HUES48 (cell line): ENCODE measurements at regions not wholly inside any gene's neighbourhood (a gene's known extent, or its start where the extent isn't known, plus 50 kb on each side); places are given as distances from the start of the nearest gene placed in this dataset.

ENCODE experiments used
- H3K27ac ChIP-seq: one replicate; pipeline ENCODE4 v1.7.0; 2013; ENCODE audit warnings: low read depth, low read length, inconsistent platforms
- H3K27me3 ChIP-seq: 2 replicates; pipeline ENCODE4 v1.6.1; 2013; ENCODE audit warnings: mild to moderate bottlenecking, low read length; ENCODE audit not compliant: control insufficient read depth, insufficient read depth
- H3K36me3 ChIP-seq: 2 replicates; pipeline ENCODE4 v1.6.1; 2013; ENCODE audit warnings: low read length; ENCODE audit not compliant: control insufficient read depth, insufficient read depth
- H3K4me1 ChIP-seq: 2 replicates; pipeline ENCODE4 v1.6.1; 2013; ENCODE audit warnings: mild to moderate bottlenecking, low read length; ENCODE audit not compliant: control insufficient read depth, insufficient read depth
- H3K4me3 ChIP-seq: 2 replicates; pipeline ENCODE4 v1.5.1; 2013; ENCODE audit warnings: mild to moderate bottlenecking, low read depth, low read length
- H3K9ac ChIP-seq: 2 replicates; pipeline ENCODE4 v1.6.1; 2013; ENCODE audit warnings: mild to moderate bottlenecking, low read depth, low read length, moderate library complexity
- H3K9me3 ChIP-seq: 2 replicates; pipeline ENCODE4 v1.6.1; 2013; ENCODE audit warnings: low read length; ENCODE audit not compliant: control insufficient read depth, insufficient read depth

DNA sequence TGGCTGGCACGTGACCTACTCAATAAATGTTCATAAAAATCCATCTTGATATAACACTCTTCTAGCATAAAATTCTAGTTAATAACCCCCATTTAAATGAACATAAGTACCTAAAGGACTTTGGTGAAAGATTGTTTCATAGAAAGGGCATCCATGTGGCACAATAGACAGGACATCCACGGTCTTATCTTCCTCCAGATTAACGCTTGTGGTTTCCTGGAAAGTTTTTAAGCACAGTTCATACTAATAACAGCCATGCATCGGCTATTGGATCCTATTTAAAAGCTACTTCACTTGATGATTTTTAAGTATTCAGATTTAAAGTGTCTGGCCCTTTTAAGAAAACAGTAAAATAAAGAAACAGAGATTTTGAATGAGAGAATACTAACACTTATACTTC is 288.3 kb downstream of the AHR start:
- no peaks in the 10 kb centered on the region for H3K4me1 ChIP-seq
- no peak overlapping the region for H3K9ac ChIP-seq
- H3K27ac ChIP-seq = no peak overlapping the region
- no peaks in the 10 kb centered on the region for H3K36me3 ChIP-seq
- H3K4me3 ChIP-seq = no peak overlapping the region
- H3K9me3 ChIP-seq = no peaks in the 10 kb centered on the region
- no peaks in the 10 kb centered on the region for H3K27me3 ChIP-seq

DNA sequence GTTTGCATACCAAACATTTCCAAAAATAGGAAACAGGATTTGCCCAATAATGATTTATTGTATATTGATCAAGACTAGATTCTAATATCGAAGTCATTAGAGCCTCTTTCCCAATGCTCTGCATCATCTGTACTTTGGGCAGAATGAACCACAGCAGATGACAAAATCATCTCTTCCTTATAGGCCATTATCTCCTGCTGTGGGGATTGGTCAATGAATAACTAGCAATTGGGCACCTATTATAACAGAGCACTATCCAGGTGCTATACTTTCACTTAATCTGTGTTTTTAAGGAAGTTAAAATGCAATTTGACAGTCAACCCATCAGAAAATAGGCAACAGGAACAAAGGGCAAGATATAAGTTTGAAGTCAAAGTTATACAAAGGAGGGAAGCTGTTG is 290.3 kb downstream of the AHR start:
- no peaks in the 10 kb centered on the region for H3K4me1 ChIP-seq
- no peak overlapping the region for H3K9ac ChIP-seq
- no peaks in the 10 kb centered on the region for H3K36me3 ChIP-seq
- no peak overlapping the region for H3K4me3 ChIP-seq
- H3K27ac ChIP-seq = no peak overlapping the region
- no peaks in the 10 kb centered on the region for H3K9me3 ChIP-seq
- H3K27me3 ChIP-seq = no peaks in the 10 kb centered on the region

DNA sequence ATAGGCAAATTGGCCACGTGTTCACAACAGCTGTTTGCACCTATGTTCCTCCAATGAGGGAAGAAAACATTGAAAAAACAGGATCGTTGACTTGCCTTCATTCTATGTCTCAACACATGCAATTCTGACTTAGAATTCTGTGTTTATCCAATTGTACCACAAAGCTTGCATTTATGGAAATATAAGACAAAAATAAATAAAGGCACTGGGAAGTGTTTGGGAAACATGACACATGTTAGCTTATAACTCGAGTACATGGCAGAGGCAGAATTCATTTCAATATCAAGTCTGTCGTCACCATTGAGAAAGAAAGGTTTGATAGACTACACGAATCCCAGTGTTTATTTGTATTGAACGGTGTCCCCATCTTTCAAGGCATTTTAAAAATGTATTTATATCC is 291.2 kb downstream of the AHR start:
- Histone ChIP-seq H3K9me3 (no peaks in the 10 kb centered on the region), H3K4me1 (no peaks in the 10 kb centered on the region), H3K9ac (no peak overlapping the region), H3K4me3 (no peak overlapping the region), H3K36me3 (no peaks in the 10 kb centered on the region), H3K27ac (no peak overlapping the region), H3K27me3 (no peaks in the 10 kb centered on the region)

- no peak overlapping the region for H3K27ac ChIP-seq
- no peaks in the 10 kb centered on the region for H3K36me3 ChIP-seq
- H3K4me3 ChIP-seq = no peak overlapping the region
- no peaks in the 10 kb centered on the region for H3K4me1 ChIP-seq
- H3K9ac ChIP-seq = no peak overlapping the region
- H3K9me3 ChIP-seq = no peaks in the 10 kb centered on the region
- no peaks in the 10 kb centered on the region for H3K27me3 ChIP-seq
Observed at GRCh38 chr7:17590221-17590620, 291.8 kb downstream of the AHR start.

GRCh38 chr7:17593819-17594419 is 295.5 kb downstream of the AHR start:
- no peak overlapping the region for H3K9ac ChIP-seq

DNA sequence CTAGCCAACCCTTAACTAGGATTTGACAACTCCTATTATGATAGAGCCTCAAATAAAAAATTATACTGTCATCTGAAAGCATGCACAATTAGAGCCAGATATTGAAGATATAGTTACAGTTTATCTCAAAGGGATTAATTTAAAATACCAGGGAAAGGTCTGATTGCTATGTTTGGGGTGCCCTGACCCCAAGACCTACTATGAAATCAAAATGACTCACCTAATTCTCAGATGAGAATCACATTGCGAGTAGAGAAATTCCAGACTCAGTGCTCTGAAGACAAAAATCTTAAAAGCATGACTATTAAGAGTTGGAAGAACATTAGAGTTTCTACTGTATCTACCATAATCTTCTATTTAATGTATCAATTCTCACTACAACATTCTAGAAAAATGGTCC is 297.1 kb downstream of the AHR start:
- no peaks in the 10 kb centered on the region for H3K4me1 ChIP-seq
- H3K27ac ChIP-seq = no peak overlapping the region
- no peak overlapping the region for H3K9ac ChIP-seq
- no peaks in the 10 kb centered on the region for H3K9me3 ChIP-seq
- H3K36me3 ChIP-seq = no peaks in the 10 kb centered on the region
- H3K4me3 ChIP-seq = no peak overlapping the region
- no peaks in the 10 kb centered on the region for H3K27me3 ChIP-seq

More at GRCh38 chr7:17593819-17594419, 295.5 kb downstream of the AHR start:
- no peaks in the 10 kb centered on the region for H3K27me3 ChIP-seq
- H3K27ac ChIP-seq = no peak overlapping the region
- H3K4me1 ChIP-seq = no peaks in the 10 kb centered on the region
- no peaks in the 10 kb centered on the region for H3K9me3 ChIP-seq
- H3K36me3 ChIP-seq = no peaks in the 10 kb centered on the region
- H3K4me3 ChIP-seq = no peak overlapping the region

DNA sequence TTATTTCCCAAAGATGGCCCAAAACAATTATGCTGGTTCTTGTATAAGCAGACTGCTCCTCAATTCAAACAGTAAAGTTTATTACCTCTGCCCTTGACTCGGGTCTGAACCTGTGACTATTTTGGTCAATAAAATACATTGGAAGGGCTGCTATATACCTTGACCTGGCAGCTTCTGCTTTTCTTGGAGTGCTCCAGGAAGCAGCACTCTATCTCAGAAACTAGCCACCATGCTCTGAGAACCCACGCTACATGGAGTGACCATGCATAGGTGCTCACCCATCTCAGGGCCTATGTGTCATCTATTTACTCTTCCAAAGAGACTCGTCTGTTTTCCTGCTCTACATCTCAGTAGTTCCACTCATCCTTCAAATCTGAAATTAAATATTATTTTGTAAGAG is 299.9 kb downstream of the AHR start:
- Histone ChIP-seq H3K4me1 (no peaks in the 10 kb centered on the region), H3K4me3 (no peak overlapping the region), H3K9me3 (no peaks in the 10 kb centered on the region), H3K9ac (no peak overlapping the region), H3K27me3 (no peaks in the 10 kb centered on the region), H3K27ac (no peak overlapping the region), H3K36me3 (no peaks in the 10 kb centered on the region)

DNA sequence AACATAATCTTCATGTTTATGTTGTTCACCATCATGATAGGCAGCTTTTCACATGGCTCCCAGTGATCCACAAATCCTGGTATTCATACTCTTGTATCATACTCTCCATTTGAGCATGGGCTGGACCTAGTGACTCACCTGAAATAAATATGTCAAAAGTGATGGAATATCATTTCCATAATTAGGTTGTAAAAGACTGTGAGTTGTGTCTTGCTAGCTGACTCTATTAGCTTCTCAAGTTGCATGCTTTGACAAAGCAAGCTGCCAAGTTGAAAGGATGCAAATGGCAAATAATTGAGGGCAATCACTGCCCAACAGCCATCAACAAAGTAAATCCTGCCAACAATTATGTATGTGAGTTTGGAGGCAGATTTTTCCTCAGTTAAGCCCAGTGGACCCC is 300.4 kb downstream of the AHR start:
- H3K4me3 ChIP-seq = no peak overlapping the region
- no peaks in the 10 kb centered on the region for H3K36me3 ChIP-seq
- H3K27me3 ChIP-seq = no peaks in the 10 kb centered on the region
- no peaks in the 10 kb centered on the region for H3K9me3 ChIP-seq
- H3K4me1 ChIP-seq = no peaks in the 10 kb centered on the region
- no peak overlapping the region for H3K27ac ChIP-seq
- no peak overlapping the region for H3K9ac ChIP-seq

DNA sequence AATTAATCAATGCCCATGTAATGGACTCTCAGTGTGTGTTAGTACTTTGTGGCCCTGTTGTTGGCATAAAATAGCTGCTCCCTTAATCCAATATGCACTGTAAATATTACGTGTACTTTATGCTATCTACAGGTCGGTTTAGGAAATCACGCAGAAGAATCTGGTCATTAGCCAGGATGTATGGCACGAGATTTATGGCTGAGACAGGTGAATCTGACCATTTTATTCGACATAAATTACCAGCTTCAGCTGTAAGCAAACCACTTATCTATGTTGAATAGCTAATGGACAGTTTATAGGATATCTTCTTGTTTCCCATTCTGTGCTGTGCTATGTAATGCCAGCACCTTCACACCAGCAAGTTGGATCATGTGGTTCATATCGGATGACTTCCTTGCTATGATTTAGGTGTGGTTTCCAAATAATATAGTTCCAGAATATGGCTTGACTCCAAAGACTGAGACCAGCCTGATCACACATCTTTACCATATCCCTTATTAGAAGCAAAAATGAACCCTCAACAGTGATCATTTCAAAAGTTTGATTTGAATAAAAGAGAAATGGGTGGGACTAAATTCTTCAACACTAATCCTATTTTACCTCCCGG is 301.4 kb downstream of the AHR start:
- no peak overlapping the region for H3K9ac ChIP-seq
- no peak overlapping the region for H3K27ac ChIP-seq
- no peaks in the 10 kb centered on the region for H3K4me1 ChIP-seq

GRCh38 chr7:17600340-17600752 is 301.9 kb downstream of the AHR start:
- Histone ChIP-seq H3K27ac (no peak overlapping the region), H3K9ac (no peak overlapping the region), H3K4me3 (no peak overlapping the region)

More for the DNA sequence above, 301.4 kb downstream of the AHR start:
- Histone ChIP-seq H3K36me3 (no peaks in the 10 kb centered on the region), H3K9me3 (no peaks in the 10 kb centered on the region), H3K4me3 (no peak overlapping the region), H3K27me3 (no peaks in the 10 kb centered on the region)

DNA sequence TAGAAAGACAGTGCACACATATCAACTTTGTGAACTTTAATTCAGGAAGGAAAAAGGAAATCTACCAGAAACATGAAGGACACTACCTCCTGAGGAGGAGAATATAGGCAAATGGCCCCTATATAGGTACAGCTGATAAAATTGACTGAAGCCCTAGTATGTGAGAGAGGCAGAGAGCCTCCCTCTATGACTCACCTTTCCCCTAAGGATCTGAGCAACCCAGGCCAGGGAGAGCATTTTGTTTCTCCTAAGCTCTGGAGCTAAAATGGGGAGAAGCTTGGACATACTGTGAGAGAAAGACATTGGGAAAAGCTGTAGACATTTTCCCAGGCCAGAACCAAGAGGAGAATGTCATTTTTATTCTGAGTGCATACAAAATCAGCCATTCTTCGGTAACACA is 303.5 kb downstream of the AHR start:
- Histone ChIP-seq H3K27me3 (no peaks in the 10 kb centered on the region), H3K4me1 (no peaks in the 10 kb centered on the region), H3K9ac (no peak overlapping the region), H3K36me3 (no peaks in the 10 kb centered on the region), H3K4me3 (no peak overlapping the region), H3K27ac (no peak overlapping the region), H3K9me3 (no peaks in the 10 kb centered on the region)

More at GRCh38 chr7:17600340-17600752, 301.9 kb downstream of the AHR start:
- Histone ChIP-seq H3K27me3 (no peaks in the 10 kb centered on the region), H3K4me1 (no peaks in the 10 kb centered on the region), H3K9me3 (no peaks in the 10 kb centered on the region), H3K36me3 (no peaks in the 10 kb centered on the region)
